ENCODE measurements at regions not wholly inside any gene's neighbourhood (a gene's known extent, or its start where the extent isn't known, plus 50 kb on each side); places are given as distances from the start of the nearest gene placed in this dataset.
A peak's percentile ranks its signal among the peaks of the same experiment; 100 is the strongest.
"Not testable (repeated sequence)": the region's sequence is repeated elsewhere in the genome, so short reads cannot be mapped to it uniquely, and the experiment has no call there.

DNA sequence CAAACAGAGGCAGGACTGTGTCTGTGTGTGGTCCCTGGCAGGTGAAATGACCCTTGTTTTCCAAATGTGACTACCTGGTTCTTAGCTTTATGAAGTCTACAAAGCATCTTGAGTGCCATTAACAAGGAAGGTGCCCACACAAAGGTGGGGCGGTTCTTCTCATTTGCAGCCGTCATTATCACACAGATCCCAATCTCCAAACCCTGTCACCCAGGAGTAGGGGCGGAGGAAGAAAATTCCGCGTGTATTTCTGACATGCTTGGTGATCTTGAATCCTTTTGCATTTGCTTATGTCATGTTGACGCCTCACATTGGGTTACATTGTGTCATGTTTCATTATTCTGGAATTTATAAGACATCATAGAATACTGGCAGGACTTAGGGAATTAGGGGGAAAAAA, 277.3 kb downstream of the VRK1 start:
- DNase-seq (ENCODE audit: low spot score): no peak

DNA sequence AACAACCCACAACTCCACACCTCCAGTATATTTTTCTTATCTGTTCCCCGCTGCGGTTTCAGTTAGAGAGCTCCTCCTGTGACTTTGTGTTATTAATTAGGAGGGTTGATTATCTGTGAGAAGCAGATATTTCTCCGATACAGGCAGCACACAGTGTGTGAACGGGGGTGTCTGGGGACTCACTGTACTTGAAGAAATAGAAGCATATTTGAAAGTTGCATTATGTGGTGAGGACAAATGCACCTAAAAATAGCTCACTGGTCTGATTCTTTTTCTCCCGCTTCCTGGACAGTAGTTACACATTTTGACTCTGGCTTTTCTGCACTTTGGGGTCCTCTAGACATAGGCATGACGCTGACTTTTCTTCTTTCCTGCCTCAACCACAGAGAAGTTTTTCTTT, 277.7 kb downstream of the VRK1 start:
- no peak for DNase-seq (ENCODE audit: low spot score)

DNA sequence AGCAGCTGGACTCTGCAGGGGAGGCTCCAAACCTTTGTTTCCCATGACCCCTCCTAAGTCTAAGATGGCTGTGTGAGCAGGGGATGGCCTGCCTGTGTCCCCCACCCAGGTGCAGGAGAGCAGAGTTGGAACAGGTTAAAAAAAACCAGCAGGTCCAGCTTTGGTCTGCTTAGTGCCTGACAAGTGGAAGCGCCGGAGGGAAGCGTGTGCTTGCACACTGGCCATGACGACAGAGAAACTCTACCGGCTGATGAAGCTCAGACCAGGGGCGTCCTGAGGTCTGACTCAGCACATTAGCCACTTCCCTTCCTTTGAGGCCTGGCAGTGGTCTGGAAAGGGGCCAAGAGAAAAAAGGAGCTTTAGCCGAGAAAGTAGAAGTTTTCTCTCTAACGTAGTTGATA, 280.1 kb downstream of the VRK1 start:
- DNase-seq (ENCODE audit: low spot score): no peak

DNA sequence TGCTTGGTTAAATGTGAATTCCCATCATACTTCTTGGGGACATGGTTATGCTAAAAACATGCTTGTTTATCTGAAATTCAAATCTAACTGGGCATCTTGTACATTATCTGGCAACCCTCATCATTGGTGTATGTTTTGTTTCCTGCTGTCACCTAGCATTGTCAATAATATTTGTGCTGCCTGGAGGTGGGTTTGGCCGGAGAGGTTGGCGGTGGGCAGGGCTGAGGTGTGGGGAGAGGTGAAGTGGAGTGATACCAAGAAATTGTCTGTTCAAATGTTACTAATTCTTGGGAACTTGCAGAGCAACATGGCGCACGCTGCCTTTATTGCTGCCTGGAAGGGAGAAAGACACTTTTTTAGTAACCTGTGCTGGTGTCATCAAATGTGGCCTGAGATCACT, 280.5 kb downstream of the VRK1 start:
- DNase-seq (ENCODE audit: low spot score): no peak

GRCh38 chr14:97080991-97081390, 283.8 kb downstream of the VRK1 start:
- DNase-seq (ENCODE audit: low spot score): no peak

GRCh38 chr14:97095269-97095668, 298.1 kb downstream of the VRK1 start:
- no peak for DNase-seq (ENCODE audit: low spot score)

- DNase-seq (ENCODE audit: low spot score): no peak
Measured at GRCh38 chr14:97097296-97097695, 300.1 kb downstream of the VRK1 start.

- no peak for DNase-seq (ENCODE audit: low spot score)
Measured at GRCh38 chr14:97100306-97100705, 303.1 kb downstream of the VRK1 start.

DNA sequence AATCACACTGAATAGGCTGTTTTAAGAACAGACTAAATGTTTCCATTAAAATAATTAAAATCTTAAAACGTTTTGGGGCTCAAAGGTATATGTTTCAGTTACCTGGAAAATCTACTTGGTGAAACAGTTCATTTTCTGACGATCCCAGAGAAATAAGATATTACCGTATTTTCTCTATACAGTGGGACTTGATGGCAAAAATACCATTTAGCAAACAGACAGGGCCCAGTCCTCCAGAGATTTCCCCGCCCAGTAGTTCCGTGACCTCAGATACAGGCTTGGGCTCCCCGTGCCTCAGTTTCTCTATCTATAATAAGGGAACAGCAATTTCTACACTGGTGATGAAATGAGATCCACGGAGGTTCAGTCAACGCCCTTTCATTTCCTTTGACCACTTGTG, 304.4 kb downstream of the VRK1 start:
- DNase-seq (ENCODE audit: low spot score): no peak

DNA sequence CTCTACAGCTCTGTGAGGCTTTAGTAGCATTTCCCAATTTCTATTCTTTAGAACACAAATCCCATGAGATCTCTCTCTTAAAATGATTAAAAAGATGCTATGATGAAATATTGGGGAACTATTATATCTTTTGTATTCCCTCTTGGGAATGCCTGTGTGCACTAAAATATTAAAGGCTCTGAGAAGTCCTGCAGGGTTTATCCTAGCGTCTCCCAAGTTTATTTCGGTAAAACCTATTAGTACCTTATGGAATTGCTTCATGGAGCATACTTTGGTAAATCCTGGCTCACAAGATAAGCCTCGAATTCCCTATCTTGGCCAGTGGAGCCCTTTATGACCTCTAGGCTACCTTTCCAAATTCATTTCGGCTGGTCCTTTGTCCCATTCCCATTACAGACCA, 306.8 kb downstream of the VRK1 start:
- DNase-seq (ENCODE audit: low spot score): no peak

- no peak for DNase-seq (ENCODE audit: low spot score)
Measured at GRCh38 chr14:97106166-97106565, 309.0 kb downstream of the VRK1 start.

DNA sequence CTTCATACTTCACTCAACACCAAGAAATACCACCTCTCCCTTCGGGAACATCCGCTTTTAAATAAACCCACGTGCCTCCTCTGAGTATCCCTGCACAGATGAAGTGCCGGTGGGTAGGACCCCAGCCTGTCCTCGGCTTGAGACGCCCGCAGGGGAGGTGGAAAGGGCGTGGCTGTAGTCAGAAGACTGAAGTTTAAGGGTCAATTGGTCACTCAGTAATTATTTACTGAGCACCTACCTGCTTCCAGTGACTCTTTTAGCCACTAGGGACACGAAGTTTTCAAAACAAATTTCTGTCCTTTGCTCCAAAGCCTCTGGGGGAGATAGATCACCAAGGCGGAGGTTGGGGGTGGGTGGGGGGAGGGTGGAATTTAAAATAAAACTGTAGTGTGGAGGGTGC, 309.4 kb downstream of the VRK1 start:
- DNase-seq (ENCODE audit: low spot score): no peak

- no peak for DNase-seq (ENCODE audit: low spot score)
Measured at GRCh38 chr14:97107080-97107479, 309.9 kb downstream of the VRK1 start.

DNA sequence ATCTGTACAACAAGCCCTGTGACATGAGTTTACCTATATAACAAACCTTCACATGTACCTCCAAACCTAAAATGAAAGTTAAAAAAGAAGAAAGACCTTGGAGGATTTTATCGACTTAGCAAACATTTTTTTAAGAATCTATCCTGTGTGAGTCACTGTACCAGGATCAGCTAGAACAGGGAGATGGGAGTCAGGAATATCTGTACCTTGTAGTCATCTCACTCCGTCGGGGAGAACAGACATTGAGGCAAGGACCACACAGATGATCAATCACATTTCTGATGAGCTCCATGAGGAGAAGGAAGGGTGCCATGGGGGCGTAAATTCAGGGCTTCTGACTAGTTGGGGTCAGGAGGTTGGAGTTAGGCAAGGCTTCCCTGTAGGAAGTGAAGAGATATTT, 310.6 kb downstream of the VRK1 start:
- DNase-seq (ENCODE audit: low spot score): no peak

- no peak for DNase-seq (ENCODE audit: low spot score)
Measured at GRCh38 chr14:97109234-97109633, 312.1 kb downstream of the VRK1 start.

DNA sequence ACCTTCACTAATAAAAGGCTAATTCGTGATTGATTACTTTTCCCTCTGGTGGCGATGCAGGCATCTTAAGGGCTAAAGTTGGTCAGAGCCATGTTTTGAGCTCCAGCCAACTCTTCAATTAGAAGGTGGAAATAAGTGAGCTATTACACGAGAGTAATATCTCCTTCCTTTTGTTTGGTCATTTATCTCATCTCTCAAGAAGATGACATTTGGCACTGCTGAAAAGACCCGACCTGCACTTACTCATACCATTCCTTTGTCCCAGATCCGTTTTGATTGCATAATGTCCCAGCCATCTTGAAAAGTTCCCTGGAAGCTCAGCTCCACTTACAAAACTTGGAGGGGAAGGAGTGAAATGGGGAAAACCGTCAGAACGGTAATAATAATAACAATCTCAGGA, 316.2 kb downstream of the VRK1 start:
- no peak for DNase-seq (ENCODE audit: low spot score)

DNA sequence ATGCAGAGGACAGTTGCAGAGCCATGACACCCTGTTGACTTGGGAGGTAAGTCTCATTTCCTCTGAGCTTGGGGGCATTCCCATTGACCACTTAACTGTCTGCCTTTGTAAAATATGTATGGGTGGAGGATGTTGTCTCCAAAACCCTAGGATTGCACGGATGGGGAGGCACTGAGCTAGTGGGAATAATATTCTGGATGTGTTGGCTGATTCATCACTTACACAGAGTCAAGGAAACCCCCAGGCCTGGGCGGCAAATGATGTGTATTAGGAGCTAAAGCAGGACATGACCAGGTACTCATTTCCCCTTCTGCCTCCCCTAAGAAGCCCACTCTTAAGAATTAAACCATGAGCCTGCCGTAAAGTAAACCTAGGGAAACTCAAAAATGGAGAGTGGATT, 319.4 kb downstream of the VRK1 start:
- DNase-seq (ENCODE audit: low spot score): no peak

DNA sequence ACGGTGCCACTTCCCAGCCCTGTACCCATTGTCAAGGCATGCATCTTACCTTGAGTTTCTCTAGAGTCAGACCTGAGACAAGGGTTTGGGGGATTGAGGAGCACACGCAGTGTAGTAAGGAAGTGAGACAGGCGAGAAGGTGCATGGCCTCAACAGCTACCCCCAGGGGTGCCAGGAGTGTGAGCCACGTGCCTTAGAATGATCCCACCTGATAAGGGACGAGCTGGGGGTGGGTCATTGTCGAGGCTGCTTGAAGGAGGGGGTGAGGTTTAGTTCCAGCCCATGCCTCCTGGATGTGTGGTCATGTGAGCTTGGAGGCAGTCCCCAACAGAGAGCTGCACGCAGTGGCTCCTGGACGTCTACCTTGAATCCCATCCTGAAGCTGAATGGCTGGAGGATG, 320.5 kb downstream of the VRK1 start:
- DNase-seq (ENCODE audit: low spot score): no peak

GRCh38 chr14:97120204-97120603, 323.0 kb downstream of the VRK1 start:
- no peak for DNase-seq (ENCODE audit: low spot score)

DNA sequence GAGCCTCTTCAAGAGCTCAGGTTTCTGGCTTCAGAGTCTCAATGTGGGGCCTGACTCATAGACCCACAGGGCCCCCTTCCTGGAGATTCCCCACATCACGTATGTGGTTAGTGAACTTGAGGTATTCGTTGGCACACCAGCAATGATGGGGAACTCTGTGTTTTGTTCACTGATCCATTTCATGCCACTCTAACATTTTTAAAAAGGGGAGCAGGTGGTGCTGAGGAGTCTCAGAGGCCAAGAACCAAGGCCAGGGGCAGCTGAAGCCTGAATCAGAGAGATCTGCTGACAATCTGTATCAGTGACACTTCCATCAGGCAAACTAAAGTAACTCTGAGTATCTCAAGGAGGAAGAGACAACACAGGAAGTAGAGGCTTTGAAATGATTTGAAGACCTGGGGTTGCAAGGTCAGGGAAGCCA, 323.4 kb downstream of the VRK1 start:
- peak; percentile 34 for DNase-seq (ENCODE audit: low spot score)

DNA sequence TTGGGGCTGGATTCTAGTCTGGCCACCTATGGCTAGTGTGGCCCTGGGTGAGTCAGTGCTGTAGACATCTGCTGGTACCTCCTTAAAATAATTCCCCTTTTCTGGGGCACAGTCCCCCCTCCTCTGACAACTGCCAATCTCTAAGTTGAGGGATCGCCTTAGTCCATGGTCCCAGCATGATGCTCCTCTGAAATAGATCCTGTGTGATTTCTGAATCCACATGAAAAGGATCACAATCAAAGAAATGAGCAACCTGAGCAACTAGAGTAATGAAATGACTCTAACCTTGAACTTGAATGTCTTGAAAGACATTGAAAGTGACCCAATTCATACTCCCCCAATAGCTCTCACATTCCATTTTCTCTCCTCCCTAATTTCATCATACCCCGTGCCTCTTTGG, 332.5 kb downstream of the VRK1 start:
- DNase-seq (ENCODE audit: low spot score): no peak

DNA sequence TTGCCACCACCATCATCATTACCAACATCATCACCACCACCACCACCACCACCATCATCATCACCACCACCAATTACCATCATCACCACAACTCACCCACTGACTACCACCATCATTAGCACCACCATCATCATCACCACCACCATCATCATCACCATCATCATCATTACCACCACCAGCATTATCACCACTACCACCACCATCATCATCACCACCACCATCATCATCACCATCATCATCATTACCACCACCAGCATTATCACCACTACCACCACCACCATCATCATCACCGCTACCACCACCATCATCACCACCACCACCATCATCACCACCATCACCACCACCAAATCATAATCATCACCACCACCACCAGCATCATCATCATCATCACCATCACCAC, 338.7 kb downstream of the VRK1 start:
- not testable (repeated sequence) for DNase-seq (ENCODE audit: low spot score)

DNA sequence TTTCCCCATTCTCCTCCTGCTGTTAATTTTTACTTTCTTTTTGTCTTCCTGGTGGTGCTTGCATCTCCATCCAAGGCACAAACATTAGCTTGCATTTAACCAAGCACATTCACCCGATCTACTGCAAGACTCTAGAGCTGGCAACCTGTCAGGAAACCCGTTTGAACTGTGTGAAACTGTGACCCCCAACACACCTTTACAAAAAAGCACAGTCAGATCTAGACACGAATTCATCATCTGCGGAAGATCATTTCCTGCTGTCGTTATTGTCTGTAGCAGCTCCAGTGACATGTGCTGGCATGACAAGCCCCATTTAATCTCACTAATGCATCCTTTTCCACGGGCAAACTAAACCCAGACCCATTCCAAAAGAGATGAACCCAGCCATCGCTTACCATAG, 340.5 kb downstream of the VRK1 start:
- no peak for DNase-seq (ENCODE audit: low spot score)

GRCh38 chr14:97138801-97139200, 341.6 kb downstream of the VRK1 start:
- no peak for DNase-seq (ENCODE audit: low spot score)

DNA sequence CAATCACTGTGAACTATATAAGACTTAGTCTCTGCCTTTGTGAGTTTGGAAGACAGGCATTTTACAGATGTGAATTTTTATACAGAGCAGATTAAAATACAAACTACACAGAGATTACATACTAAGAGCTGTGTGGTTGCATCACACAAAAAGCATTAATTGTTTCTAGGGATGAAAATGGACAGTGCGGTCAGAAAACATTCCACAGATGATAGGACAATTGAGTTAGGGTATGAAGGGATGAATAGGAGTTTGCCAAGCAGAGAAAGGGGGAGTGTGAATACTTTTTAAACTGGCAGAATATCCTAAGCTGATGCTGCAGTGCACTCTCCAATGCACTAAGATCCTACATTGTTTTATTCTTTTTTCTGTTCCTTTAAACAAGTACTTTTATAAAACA, 345.8 kb downstream of the VRK1 start:
- no peak for DNase-seq (ENCODE audit: low spot score)

Data from CD4-positive, alpha-beta T cell treated with Interleukin-15 for 4 hours (primary cell).